GM19239 (cell line): ENCODE measurements at regions not wholly inside any gene's neighbourhood (a gene's known extent, or its start where the extent isn't known, plus 50 kb on each side); places are given as distances from the start of the nearest gene placed in this dataset.

Source experiments
- DNase-seq: peaks from one replicate; pipeline ENCODE4 v3.0.0; 2011; ENCODE audit warnings: low spot score; ENCODE audit not compliant: insufficient read length
- FAIRE-seq: peaks from 2 replicates; lab custom pipeline; 2011; peaks lifted over from hg19 to GRCh38; lab: Jason Lieb, UNC

DNA sequence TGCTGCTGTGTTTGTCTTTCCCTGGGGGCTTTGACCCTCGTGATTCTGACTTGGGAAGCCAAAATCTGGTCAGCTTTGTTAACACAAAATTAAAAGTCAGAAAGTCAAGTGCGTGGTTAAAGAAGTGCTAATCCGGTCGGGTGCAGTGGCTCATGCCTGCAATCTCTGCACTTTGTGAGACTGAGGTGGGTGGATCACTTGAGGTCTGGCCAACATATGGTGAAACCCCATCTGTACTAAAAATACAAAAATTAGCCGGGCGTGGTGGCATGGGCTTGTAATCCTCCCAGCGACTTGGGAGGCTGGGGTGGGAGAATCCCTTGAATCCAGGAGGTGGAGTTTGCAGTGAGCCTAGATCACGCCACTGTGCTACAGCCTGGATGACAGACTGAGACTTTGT, 844.6 kb downstream of the VRK1 start:
- FAIRE-seq: no peak
- no peak for DNase-seq

DNA sequence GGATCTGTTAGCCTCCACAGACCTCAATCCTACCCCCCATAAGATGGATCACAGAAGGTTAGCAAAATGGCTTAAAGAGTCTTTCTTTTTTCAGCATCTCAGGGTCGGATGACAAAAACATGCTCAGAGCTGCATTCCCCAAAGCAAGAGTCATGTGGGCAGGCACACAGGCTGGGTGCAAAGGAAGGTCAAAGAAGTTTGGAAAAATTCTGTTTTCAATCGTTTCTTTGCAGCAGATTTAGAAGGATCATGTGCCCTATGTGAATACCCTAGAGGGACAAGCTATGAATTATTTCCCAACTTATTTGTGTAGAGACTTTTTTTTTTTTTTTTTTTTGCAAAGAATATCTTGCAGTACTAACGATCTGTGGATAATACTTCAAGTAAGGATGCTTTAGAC, 845.4 kb downstream of the VRK1 start:
- no peak for DNase-seq
- FAIRE-seq: no peak

DNA sequence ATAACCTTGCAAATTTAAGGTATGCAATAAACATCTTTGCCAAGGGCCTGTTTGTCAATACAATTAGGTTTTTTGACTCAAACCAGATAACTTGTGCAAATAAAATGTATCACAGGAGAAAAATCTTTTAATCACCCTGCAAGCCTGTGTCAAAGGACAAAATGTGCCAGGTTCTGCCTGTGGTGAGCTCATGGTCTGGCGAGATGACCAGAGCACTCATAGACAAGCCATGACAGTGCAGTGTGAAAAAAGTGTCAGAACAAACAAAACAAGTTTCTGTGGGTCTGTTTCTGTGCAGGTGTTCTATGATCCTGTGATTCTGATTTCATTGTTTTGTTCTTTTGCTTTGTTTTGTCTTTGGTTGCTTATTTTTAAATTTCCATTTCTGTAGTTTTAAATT, 847.2 kb downstream of the VRK1 start:
- no peak for FAIRE-seq

DNA sequence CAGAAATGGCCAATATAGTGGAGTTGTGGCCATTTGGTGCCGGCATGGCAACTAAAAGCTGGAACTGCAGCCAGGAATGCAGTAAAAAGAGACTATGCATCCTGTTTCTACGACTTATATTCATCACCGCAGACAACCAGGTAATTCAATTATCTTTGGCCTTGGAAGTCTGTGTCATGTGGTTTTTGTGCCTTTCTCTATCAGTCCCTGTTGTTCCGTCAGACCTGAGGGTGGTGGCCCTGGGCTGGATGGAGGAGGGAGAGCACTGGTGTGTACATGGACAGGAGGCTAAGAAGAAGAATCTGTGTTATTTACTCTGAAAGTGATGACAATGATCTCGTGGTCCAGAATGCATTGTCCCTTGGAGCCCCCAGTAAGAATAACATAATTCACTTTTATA, 852.6 kb downstream of the VRK1 start:
- DNase-seq (no peak), FAIRE-seq (no peak)

More for the DNA sequence above, 847.2 kb downstream of the VRK1 start:
- no peak for DNase-seq

DNA sequence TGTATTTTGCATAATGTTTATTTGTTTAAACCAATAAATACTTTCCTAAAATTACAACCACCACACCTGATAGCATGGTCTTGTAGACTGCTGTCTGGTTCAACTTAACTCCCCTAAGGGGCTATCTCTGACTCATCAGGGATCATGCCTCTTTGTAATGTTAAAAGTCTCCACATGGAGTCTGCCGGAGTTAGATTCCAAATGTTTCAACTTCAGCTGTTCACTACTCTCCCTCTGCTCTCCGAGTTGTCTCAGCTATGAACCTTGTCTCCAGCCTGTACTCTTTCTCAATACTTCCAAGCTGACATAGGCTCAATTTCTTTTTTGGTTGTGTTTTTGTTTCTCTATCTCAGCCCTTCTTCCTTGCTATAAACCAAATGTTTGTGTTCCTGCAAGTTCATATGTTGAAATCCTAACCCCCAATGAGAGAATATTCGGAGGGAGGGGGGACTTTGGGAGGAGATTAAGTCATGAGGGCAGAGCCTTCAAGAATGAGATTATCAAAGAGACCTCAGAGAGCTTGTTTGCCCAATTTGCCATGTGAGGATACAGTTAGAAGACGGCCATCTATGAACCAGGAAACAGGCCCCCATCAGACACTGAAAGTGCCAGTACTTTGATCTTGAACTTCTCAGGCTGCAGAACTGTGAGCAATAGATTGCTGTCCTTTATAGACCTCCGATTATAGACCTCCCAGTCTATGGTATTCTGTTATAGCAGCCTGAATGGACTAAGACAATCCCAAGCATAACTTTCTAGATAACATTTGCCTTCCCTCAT, 858.2 kb downstream of the VRK1 start:
- FAIRE-seq (no peak), DNase-seq (no peak)

DNA sequence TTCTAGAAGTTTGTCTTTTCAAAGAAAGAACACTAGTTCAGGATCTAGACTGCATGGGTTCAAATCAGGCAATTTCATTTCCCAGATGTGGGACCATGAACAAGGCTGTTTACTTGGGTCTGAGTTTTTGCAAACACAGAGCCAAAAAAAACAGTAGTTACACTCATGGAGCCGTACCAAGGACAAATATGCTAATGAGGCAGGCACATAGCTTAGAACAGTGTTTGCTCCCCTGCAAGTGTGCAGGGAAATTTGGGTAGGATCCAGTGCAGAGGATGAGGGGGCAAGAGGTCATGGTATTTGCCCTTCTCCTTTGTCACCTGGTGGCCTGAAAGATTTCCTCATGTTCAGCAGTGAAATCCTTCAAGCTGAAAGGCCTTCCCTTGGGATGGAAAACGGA, 860.4 kb downstream of the VRK1 start:
- DNase-seq (no peak), FAIRE-seq (no peak)

DNA sequence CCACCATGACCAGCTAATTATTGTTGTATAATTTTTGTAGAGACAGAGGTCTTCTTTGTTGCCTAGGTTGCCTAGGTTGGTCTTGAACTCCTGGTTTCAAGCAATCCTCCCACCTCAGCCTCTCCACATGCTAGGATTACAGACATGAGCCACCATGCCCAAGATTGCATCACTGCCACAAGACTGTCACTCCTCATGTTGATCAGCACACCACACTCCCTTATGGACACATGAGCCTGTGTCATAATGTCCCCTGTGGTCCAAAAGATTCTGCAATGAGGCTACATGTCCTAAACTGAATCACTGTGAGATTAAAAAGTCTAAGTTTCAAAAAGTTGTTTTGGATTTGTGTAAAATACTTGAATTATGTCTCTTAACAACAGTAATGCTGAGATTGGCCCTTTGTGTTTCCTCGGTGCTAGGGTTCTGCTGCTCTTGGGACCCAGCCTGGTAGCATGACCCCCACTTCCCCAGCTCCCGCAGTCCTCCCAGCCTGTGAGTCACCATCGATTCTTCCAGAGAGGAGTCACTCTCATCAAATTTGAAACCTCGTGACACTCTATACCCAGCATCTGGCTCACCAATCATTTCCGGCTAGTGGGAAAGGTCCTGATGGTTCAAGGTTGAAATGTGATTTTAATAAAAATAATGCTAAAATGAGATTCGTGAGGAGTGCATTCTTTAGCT, 890.9 kb downstream of the VRK1 start:
- no peak for FAIRE-seq
- DNase-seq: no peak

DNA sequence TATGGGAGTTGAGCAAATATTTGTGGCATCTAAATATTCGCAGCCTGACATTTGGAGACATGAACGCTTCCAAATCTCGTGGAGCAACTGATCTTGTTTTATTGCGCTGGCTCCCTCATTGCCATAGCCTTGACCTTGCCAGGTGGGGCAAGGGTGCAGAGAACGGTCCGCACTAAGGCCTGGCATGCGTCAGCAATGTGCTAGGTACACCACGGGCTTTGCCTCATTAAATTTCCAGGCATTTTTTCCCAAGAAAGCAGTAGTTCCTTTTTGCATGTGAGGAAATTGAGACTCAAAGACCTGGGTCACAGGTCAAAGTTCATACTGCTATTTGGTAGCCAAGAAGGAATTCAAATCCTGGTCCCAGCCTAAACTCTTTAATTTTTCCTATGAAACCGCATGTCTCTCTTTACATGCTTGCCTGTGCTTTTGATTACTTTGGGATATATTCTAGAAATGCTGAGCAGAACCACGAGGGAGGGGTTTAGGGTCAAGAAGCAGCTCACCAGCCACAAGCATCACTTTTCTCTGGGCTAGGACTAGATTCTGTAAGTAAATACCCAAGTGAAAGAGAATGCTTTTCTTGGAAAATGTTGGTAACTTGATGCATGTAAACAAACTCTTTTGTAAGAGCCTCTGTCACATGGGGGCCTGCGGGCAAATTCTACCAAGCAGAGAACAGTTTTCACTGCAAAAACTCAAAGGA, 891.6 kb downstream of the VRK1 start:
- FAIRE-seq: no peak
- DNase-seq: no peak

DNA sequence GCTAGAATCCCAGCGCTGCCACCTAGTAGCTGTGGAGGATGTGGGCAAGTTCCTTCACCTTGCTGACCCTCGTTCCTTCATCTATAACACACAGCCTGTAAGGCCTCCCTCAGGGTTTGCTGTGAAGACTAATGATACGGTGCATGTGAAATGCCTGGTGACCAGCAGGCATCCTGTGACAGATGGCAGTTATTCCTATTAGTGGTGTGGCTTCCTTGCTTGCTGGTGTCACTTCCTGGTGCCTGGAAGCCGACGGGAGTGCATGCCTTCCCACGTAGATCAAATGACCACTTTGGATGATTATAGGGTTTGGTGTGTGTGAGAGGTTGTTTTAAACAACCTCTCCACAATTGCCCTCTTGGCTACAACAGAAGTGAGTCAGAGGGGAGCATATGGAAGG, 894.9 kb downstream of the VRK1 start:
- FAIRE-seq (no peak), DNase-seq (no peak)

DNA sequence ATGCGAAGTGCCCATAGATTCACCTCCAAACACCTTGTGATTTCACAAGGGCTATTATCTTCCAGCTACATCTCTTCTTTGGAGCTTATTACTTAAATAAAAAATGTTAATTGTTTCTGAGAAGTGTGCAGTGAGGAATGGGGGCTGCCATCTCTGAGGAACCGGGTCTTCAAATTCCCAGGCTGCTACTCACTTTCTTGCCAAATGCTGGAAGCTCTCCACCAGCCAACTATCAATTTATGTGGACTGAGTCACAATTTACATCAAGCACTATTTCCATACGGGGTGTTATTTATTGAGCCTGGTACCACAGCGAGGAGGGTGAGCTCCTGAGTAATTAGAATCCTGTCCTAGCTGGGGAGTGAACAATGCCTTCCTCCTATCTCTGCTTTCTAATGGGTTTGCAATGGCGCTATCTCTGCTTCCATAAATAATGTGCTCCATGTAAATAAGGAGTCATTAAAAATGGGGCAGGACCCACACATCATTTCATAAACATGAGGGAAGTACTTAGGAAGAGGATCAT, 898.3 kb downstream of the VRK1 start:
- FAIRE-seq: no peak
- DNase-seq: no peak

DNA sequence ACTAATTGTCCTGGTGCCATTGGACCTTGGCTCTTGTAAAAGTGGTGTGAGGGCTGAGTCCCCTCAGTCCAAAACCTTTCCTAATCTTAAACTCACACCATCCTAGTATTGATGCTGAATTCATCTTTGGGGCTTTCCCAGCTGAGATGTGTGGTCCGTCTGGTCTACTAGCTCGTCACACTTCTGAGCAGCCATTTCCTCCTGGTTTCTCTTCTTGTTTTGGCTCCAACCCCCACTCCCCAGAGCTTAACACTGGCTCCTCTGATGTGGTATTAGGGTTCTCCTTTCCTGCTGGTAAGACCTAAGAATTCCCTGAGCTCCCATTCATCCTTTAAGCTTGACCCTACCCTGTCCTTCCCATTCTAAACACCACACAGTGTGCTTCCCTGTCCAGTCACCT, 900.6 kb downstream of the VRK1 start:
- FAIRE-seq (no peak), DNase-seq (no peak)

DNA sequence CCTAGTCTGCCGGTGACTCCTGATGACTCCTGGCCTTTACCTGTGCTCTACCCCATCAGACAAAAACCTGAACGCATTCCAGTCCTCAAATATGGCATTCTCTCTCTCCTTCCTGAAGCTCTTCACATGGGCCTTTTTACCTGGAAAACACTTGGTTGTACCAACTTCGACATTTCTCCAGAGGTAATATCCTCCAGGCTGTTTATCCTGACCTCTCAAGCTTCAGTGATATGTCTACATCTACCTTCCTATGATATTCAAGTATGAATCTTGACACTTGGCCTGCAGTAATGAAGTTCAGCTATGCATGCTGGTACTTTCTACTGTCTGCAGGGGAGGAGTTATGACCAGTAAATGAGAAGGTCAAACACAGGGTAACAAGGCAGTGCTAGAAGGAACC, 901.8 kb downstream of the VRK1 start:
- DNase-seq (no peak), FAIRE-seq (no peak)

DNA sequence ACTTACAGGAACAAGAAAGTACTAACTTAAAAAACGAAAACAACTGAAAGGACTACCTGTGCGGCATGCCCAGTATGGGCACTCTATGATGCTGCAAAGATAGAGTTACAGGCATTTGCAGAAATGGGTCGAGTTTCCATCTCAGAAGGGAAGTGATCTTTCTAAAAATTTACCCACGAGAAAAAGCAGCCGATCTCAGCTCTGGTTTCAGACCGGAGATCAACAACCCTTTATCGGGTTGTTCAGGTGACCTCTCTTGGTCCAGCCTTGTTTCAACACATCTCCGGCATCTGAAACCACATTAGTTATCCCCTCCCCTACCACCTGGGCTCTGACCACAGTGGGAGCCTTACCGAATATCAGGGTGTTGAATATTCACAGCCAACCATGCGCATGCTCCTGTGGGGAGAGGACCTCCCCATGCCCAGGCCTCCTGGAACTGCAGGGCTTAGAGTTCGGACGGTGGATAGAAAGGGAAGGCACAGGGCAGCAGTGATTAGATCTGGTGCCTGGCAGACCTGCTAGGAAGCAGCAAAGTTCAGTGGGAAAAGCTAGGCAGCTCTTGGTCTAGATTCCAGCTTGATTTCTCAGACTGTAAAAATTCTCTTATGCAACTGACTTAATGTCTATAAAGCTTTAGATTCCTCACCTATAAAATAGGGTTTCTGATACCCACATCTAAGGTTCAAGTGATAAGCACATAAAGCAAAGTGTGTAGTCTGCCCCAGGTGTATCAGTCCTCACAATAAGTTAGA, 906.0 kb downstream of the VRK1 start:
- DNase-seq (no peak), FAIRE-seq (no peak)

DNA sequence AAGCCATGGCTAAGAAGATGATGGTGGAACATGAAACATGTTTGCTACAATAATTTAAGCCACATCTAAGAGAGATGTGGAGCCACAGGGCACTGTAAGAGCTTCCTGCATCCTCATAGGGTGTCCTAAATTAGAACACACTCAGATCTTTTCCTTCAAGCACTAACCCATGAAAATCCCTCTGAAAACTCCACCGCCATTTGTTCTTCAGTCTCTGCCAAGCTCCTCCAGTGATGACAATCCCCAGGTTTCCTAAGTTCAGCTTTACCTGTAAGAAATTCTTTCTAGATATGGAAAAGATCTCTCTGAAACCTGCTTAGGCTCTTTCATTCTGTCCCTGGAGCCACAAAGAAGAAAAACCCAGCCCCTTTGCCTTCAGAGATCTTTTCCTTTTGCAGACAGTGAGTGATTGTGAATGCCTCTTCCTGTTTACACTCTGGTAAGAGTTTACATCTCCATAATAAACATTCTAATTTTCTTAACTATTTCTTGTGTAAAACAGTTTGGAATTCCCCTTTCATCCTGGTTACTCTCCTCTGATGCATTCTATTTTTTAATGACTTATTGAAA, 907.2 kb downstream of the VRK1 start:
- FAIRE-seq (no peak), DNase-seq (no peak)

DNA sequence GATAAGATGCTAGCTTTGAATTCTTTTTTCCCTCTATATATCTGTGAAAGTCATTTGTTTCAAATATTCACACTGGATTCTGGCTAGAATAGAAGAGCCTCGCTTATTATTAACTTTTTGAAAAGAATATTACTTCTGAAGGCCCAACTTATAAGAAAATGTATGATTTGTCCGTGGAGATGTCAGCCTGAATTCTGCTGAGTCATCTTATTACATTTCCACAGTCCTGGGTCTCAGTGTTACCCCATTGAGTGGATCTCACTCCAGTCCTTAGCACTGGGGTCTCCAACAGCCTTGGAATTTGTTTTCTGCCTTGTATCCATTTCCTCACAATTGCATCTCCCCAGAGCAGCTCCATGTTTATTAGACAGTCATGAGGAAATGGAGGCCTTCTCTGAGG, 907.9 kb downstream of the VRK1 start:
- no peak for FAIRE-seq
- no peak for DNase-seq

DNA sequence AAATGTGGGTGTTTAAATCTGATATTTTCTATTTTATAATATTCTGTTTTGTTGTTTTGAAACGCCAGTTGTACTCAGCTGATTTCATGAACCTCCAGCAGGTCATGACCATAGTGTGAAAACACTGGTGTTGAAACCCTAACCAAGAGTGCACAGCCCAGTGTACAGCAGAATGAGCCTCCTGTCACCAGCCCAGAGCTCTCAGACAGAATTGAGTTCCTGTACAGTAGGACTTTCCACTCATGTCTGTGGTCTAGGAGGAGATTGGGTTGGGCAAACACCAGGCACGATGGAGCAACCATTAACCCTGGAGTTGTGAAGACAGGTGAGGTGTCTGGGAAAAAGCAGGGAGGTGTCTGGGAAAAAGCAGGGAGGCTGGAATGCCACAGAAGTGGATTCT, 908.8 kb downstream of the VRK1 start:
- no peak for FAIRE-seq
- no peak for DNase-seq

DNA sequence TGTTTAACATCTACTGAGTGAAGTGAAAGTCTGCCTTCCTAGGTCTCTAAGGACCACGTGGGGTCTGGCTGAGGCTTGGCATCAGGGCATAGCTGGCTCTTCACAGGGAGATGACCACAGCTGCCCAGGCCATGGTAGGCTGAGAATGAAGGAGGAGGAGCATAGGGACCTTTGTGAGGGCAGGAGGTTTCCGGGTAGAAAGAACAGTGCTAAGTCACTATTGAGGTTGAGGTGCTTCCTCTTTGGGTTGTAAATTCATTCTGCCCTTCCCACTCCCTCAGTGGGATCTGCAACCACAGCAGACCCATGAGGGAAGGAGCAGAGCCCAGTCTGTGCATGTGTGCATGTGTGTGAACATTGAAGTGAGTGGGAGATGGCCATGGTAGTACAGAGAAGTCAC, 909.6 kb downstream of the VRK1 start:
- FAIRE-seq (no peak), DNase-seq (no peak)

DNA sequence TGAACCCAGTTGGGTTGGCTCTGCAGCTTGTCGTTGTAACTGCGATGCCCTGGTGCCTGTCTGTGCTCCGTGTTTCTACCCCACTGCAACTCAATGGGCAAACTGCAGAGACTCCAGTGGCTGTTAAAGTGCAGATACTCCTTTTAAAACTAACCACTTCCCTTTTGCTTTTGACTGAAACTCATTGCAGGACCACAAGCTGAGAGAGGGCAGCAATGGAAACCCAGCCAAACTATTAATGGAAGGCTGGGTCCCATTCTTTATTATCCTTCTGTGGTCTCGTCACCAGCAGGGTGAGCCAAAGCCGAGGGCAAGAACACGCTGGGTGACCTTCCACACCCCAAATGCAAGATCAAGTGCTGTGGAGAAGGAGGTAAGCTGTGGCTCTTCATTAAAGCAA, 910.4 kb downstream of the VRK1 start:
- DNase-seq (no peak), FAIRE-seq (no peak)

DNA sequence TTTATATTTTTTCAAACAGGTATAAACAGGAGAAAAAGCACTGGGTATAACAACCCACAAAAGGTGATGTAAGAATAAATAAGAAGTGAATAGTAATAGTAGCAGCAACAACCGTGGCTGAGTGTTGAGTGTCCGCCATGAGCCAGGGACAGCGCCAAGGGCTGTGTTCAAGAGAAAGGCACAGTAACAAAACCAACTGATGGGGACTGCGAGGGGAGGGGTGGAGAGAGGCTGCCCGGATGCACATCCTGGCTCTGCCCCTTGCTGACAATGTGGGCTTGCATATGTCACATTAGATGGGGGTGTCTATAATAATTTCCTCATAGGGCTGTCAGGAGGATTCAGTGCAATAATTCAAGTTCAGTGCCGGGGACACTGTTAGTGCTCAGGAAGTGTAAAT, 912.4 kb downstream of the VRK1 start:
- no peak for DNase-seq
- FAIRE-seq: no peak

DNA sequence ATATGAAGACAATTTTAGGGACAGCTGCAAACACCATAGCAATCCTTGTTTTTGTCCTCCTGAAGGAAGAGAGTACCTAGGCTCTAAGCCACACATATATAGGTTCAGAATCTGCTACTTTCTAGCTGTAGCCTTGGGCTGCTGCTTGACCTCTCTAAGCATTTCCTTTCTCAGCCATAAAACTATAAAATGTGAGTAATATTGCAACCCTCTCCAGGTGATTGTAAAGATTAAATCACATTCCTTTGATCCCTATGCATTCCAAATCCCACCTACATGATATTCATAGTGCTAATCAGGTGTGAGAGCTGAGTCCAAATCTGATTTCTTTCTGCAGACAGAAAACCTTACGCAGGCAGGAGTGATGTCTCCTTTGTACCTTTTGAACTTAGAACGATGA, 913.5 kb downstream of the VRK1 start:
- DNase-seq: no peak
- no peak for FAIRE-seq
